Skeletal muscle cell (primary cell): ENCODE measurements at regions not wholly inside any gene's neighbourhood (a gene's known extent, or its start where the extent isn't known, plus 50 kb on each side); places are given as distances from the start of the nearest gene placed in this dataset.

Experiments
- DNase-seq: peaks from one replicate; pipeline ENCODE4 v3.0.0-alpha.2; 2010; ENCODE audit warnings: low read depth
- H3K4me3 ChIP-seq: 2 replicates; pipeline ENCODE4 v1.5.1; 2011; ENCODE audit warnings: low read depth, mild to moderate bottlenecking, control low read depth, low read length, moderate library complexity

- H3K4me3 ChIP-seq: no peak overlapping the region
- DNase-seq: no peak
These were observed 235.6 kb upstream of the TENM4 start for GRCh38 chr11:79676396-79676795.

GRCh38 chr11:79675081-79675480 is 234.3 kb upstream of the TENM4 start:
- DNase-seq: no peak
- no peak overlapping the region for H3K4me3 ChIP-seq

- no peak overlapping the region for H3K4me3 ChIP-seq
- no peak for DNase-seq
These were observed 232.0 kb upstream of the TENM4 start for GRCh38 chr11:79672786-79673185.

GRCh38 chr11:79671401-79671800 is 230.6 kb upstream of the TENM4 start:
- H3K4me3 ChIP-seq: no peak overlapping the region
- no peak for DNase-seq

GRCh38 chr11:79670882-79671281 is 230.1 kb upstream of the TENM4 start:
- no peak for DNase-seq
- H3K4me3 ChIP-seq: no peak overlapping the region

- DNase-seq: no peak
- no peak overlapping the region for H3K4me3 ChIP-seq
These were observed 227.7 kb upstream of the TENM4 start for GRCh38 chr11:79668575-79668974.

GRCh38 chr11:79667380-79667779 is 226.6 kb upstream of the TENM4 start:
- DNase-seq: no peak
- H3K4me3 ChIP-seq: no peak overlapping the region

- no peak overlapping the region for H3K4me3 ChIP-seq
- no peak for DNase-seq
These were observed 222.2 kb upstream of the TENM4 start for GRCh38 chr11:79663017-79663416.

GRCh38 chr11:79661373-79661772 is 220.5 kb upstream of the TENM4 start:
- no peak overlapping the region for H3K4me3 ChIP-seq
- no peak for DNase-seq

- H3K4me3 ChIP-seq: no peak overlapping the region
- DNase-seq: no peak
These were observed 208.1 kb upstream of the TENM4 start for GRCh38 chr11:79648766-79649520.

GRCh38 chr11:79637219-79637618 is 196.4 kb upstream of the TENM4 start:
- no peak overlapping the region for H3K4me3 ChIP-seq
- no peak for DNase-seq

- H3K4me3 ChIP-seq: no peak overlapping the region
- DNase-seq: no peak
These were observed 194.1 kb upstream of the TENM4 start for GRCh38 chr11:79634905-79635304.

- DNase-seq: no peak
- no peak overlapping the region for H3K4me3 ChIP-seq
These were observed 186.5 kb upstream of the TENM4 start for GRCh38 chr11:79627281-79627680.

- no peak for DNase-seq
- no peak overlapping the region for H3K4me3 ChIP-seq
These were observed 185.6 kb upstream of the TENM4 start for GRCh38 chr11:79626135-79627075.

- H3K4me3 ChIP-seq: no peak overlapping the region
- DNase-seq: no peak
These were observed 182.5 kb upstream of the TENM4 start for GRCh38 chr11:79623375-79623774.

GRCh38 chr11:79617561-79617960 is 176.7 kb upstream of the TENM4 start:
- no peak for DNase-seq
- no peak overlapping the region for H3K4me3 ChIP-seq

GRCh38 chr11:79616392-79616851 is 175.6 kb upstream of the TENM4 start:
- H3K4me3 ChIP-seq: no peak overlapping the region

GRCh38 chr11:79615425-79615824 is 174.6 kb upstream of the TENM4 start:
- no peak for DNase-seq
- H3K4me3 ChIP-seq: no peak overlapping the region

More at GRCh38 chr11:79616392-79616851, 175.6 kb upstream of the TENM4 start:
- no peak for DNase-seq

- no peak overlapping the region for H3K4me3 ChIP-seq
- no peak for DNase-seq
These were observed 169.8 kb upstream of the TENM4 start for GRCh38 chr11:79610678-79611077.

GRCh38 chr11:79610139-79610538 is 169.3 kb upstream of the TENM4 start:
- no peak for DNase-seq

More at GRCh38 chr11:79610139-79610538, 169.3 kb upstream of the TENM4 start:
- H3K4me3 ChIP-seq: no peak overlapping the region
